Mucosa of rectum (tissue), 2 donors: ENCODE measurements at regions not wholly inside any gene's neighbourhood (a gene's known extent, or its start where the extent isn't known, plus 50 kb on each side); places are given as distances from the start of the nearest gene placed in this dataset.

Experiments
- H3K27ac ChIP-seq, 2 donors: one replicate each; pipeline ENCODE4 v1.7.0; 2013; ENCODE audit warnings: inconsistent platforms in 2 of 2, low read depth in 2 of 2, low read length in 2 of 2
- H3K27me3 ChIP-seq, 2 donors: one replicate each; pipeline ENCODE4 v1.7.0; 2013; ENCODE audit warnings: low read length in 2 of 2; ENCODE audit not compliant: control insufficient read depth in 2 of 2, insufficient read depth in 2 of 2
- H3K36me3 ChIP-seq, 2 donors: one replicate each; pipeline ENCODE4 v1.7.0; 2013; ENCODE audit warnings: low read length in 2 of 2; ENCODE audit not compliant: control insufficient read depth in 2 of 2, insufficient read depth in 2 of 2
- H3K4me1 ChIP-seq, 2 donors: one replicate each; pipeline ENCODE4 v1.7.0; 2013; ENCODE audit warnings: low read length in 2 of 2, mild to moderate bottlenecking in 1 of 2; ENCODE audit not compliant: control insufficient read depth in 2 of 2, insufficient read depth in 2 of 2
- H3K4me3 ChIP-seq, 2 donors: one replicate each; pipeline ENCODE4 v1.7.0; 2013; ENCODE audit warnings: low read length in 2 of 2
- H3K9ac ChIP-seq, 2 donors: one replicate each; pipeline ENCODE4 v1.7.0; 2013; ENCODE audit warnings: low read length in 2 of 2, low read depth in 1 of 2, mild to moderate bottlenecking in 1 of 2
- H3K9me3 ChIP-seq, 2 donors: one replicate each; pipeline ENCODE4 v1.7.0; 2013; ENCODE audit warnings: low read length in 2 of 2; ENCODE audit not compliant: control insufficient read depth in 2 of 2
- donor health status: healthy.
- donor health status: Normal muscosa, but diverticular disease.

DNA sequence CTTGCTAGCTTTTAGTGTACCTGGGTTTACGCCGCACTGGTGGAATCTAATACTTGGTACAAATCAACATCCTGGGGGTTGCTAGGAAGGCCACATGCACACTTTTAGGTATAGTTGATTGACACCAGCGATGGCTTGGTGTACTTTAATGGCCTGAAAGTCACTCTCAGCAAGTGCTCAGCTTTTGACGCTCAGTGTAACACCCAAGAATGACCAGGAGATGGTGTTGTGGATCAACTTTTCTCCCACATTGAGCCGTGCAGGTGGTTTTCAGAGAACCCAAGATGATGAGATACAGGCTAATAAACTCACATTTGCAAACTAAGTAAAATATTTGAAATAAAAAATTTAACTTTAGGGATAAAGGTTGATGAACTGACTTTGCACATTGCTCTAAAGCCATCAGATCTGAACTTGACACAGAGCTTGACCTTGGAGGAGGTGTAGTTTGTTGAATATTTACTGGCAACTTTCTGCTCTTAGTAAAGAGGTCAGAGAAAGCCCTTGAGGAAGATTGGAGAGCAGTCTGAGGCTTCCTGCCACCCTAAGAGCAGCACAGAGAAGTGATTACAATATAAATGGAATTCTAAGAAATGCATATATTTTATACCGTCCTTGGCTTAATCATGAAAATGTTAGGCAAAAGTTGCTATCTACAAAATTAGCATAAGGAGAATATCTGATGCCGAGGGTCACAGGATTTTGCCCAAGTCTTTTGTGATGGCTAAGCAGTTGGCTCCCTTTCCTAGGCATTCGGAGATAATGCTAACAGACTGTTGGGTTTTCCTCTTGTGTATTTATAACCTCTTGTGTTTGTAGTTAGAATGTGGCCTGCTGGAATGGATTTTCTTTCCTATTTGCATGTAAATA is 143.4 kb upstream of the RASGRP1 start:
- Histone ChIP-seq H3K9me3 (no peaks in the 10 kb centered on the region), H3K36me3 (no peaks in the 10 kb centered on the region), H3K9ac (no peak overlapping the region), H3K4me1 (no peaks in the 10 kb centered on the region), H3K27me3 (no peaks in the 10 kb centered on the region), H3K27ac (peak overlapping the region in 1 of 2 donors; percentile 28), H3K4me3 (no peak overlapping the region)

DNA sequence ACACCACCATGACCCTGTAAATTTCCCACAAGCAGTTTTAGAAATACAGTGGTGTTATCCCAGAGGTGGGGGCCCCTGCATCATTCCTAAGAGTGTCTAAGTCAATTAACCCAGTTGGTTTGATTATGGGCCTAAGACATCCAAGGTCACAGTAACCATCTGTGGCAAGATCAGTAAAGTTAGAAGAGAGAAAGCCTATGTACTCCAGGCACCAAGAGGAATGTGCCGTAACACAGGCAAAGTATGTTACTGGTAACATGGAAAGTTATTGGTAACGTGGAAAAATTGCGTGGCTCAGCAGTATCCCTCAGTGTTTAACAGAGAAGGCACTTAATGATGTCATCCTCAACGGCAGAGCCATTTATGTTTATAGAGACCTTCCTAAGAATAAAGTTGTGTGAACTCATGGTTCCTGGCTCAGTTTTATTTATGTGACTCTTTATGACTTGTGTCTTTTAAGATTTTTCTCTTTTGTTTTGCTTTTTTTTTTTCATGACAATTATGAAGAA is 144.1 kb upstream of the RASGRP1 start:
- Histone ChIP-seq H3K4me1 (no peaks in the 10 kb centered on the region), H3K27ac (peak overlapping the region in 1 of 2 donors; percentile 28), H3K9me3 (no peaks in the 10 kb centered on the region), H3K27me3 (no peaks in the 10 kb centered on the region), H3K9ac (no peak overlapping the region), H3K4me3 (no peak overlapping the region), H3K36me3 (no peaks in the 10 kb centered on the region)

DNA sequence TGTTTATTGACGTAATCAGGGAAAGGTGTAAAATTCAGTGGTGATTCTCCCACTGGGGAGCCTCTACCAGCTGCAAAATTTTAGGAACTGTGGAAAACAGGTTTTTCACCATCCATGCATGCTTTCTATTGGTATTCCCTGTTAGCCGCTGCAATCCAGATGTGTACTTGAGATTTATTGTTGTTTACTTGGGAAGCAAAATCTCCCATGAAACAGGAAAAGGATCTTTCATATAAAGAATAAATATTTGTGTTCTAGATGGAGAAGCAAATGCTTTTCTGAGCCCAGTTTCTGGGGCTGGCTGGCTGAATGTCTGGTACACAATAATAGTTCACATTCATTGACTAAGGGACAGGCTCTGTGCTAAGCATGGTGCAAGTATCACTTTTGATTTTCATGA is 144.6 kb upstream of the RASGRP1 start:
- no peak overlapping the region for H3K9ac ChIP-seq
- H3K36me3 ChIP-seq: no peaks in the 10 kb centered on the region
- no peak overlapping the region for H3K27ac ChIP-seq
- H3K4me1 ChIP-seq: no peaks in the 10 kb centered on the region
- H3K9me3 ChIP-seq: no peaks in the 10 kb centered on the region
- H3K4me3 ChIP-seq: no peak overlapping the region
- H3K27me3 ChIP-seq: no peaks in the 10 kb centered on the region

DNA sequence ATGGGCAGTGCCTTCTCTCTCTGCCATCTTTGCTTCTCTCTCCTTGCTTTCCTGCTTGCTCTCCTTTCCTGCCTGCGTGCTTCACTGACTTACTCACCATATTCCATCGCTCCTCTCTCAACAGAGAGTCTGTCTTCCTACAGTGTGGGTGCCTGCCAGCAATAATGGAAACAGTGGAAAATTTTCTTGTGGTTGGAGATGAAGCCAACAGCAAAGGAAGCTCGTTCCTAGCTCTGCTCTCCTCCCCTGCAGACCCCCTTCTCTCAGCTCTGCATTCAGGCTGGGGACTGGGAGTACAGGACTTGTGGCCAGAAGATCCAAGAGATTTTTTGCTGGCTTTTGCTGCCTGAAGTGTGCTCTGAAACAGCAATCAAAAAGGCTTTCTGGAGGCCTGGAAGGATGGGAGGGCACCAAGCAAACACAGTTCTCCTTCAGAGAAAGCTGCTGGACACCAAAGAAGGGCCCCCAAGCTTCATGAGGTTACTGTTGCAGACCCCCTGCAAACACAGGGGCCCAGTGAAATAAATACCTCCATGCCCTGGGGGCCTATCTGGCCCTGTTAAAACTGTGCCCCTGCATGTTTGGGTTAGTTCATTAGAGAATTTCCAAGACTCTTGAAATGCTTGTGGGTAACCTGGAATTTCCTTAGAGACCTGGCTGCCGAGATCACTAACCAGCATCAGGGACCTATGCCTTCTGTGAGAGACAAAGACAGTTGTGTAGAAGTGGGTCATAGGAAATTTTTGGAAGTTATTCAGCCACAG is 149.9 kb upstream of the RASGRP1 start:
- Histone ChIP-seq H3K9ac (no peak overlapping the region), H3K4me1 (no peaks in the 10 kb centered on the region), H3K27ac (no peak overlapping the region), H3K9me3 (no peaks in the 10 kb centered on the region), H3K27me3 (no peaks in the 10 kb centered on the region), H3K36me3 (no peaks in the 10 kb centered on the region), H3K4me3 (no peak overlapping the region)

DNA sequence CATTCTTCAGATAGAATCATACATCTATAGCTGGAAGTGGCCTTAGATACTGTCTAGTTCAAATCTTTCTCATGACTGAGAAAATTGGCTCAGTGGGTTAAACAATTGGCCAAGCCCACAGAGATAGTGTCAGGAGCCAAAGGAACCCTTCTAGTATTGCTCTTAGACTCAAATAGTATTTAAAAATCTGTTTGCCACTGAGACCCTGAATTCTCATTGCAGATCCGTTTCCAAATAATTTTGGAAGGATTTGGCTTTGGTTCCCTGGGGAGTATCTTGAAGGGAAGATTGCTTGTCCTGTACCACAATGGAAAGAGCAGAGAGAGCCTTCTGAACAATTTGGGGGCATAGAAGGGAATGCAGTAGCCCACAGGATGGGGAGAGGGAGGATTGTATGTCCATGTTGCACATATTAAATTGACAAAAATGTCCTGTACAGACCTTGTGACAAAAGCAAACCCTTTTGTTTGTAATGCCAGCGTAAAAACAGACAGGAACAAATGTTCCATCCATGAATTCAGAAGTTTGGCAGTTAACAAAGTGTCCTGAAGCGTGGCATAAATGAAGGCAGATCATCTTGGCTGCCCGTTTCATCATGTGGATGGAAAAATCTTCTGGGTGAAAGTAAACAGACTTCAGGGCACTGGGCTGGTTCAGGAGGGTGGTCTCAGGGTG is 156.4 kb upstream of the RASGRP1 start:
- Histone ChIP-seq H3K4me3 (no peak overlapping the region), H3K9ac (no peak overlapping the region), H3K27me3 (no peaks in the 10 kb centered on the region), H3K36me3 (no peaks in the 10 kb centered on the region), H3K9me3 (no peaks in the 10 kb centered on the region), H3K27ac (no peak overlapping the region), H3K4me1 (no peaks in the 10 kb centered on the region)

DNA sequence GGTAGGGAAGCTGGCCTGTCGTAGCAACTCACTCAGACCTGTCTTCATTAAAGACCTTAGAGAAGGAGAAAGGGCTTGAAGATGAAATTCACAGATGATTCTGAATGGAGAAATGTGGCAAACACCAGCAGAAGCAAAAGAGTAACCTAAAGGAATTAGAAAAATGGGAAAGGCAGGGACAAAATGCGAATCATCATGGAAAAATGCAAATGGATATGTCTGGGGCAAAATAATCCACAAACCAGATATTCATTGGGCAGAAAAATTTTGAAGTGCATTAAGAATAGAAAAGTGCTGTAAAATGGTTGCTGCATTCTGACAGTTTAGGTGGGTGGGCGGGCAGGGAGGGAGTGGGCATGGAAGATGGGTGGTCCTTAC is 156.9 kb upstream of the RASGRP1 start:
- no peaks in the 10 kb centered on the region for H3K9me3 ChIP-seq

DNA sequence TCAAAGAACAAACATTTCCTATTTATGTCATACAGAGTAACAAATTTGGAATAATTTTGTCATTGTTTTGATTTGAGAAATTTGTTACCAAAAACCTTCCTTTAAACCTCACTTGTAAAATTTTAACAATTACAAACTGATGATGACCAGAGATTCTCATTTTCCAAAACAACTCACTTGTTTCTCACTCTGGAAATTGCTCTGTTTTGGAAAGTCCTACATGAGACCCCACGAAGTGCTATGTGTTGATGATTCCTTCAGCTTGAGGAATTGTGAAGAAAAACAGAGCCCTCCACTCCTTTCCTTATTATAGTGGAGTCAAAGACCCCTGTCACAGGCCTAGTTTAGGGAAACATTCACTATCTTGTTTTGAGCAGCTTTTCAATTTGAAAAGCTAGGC is 157.6 kb upstream of the RASGRP1 start:
- Histone ChIP-seq H3K36me3 (no peaks in the 10 kb centered on the region), H3K9ac (no peak overlapping the region), H3K27ac (no peak overlapping the region), H3K4me1 (no peaks in the 10 kb centered on the region), H3K27me3 (no peaks in the 10 kb centered on the region), H3K9me3 (no peaks in the 10 kb centered on the region), H3K4me3 (no peak overlapping the region)

More for the DNA sequence above, 156.9 kb upstream of the RASGRP1 start:
- Histone ChIP-seq H3K4me3 (no peak overlapping the region), H3K9ac (no peak overlapping the region), H3K27me3 (no peaks in the 10 kb centered on the region), H3K4me1 (no peaks in the 10 kb centered on the region), H3K36me3 (no peaks in the 10 kb centered on the region), H3K27ac (no peak overlapping the region)

DNA sequence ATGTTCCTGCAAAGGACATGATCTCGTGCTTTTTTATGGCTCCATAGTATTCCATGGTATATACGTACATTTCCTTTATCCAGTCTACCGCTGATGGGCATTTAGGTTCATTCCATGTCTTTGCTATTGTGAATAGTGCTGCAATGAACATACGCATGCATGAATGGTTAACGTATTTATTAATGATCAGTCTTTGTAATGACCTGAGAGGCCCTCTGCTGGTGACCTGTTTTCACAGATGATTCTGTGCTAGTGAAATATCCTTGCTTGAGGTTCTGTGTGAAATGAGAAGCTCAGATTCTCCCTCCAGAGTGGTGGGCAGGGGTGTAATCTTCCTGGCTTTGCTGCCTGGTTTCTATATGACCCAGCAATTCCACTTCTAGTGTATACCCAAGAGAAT is 160.2 kb upstream of the RASGRP1 start:
- Histone ChIP-seq H3K9ac (no peak overlapping the region), H3K4me1 (no peaks in the 10 kb centered on the region), H3K4me3 (no peak overlapping the region), H3K36me3 (no peaks in the 10 kb centered on the region), H3K9me3 (no peaks in the 10 kb centered on the region), H3K27ac (no peak overlapping the region), H3K27me3 (no peaks in the 10 kb centered on the region)

DNA sequence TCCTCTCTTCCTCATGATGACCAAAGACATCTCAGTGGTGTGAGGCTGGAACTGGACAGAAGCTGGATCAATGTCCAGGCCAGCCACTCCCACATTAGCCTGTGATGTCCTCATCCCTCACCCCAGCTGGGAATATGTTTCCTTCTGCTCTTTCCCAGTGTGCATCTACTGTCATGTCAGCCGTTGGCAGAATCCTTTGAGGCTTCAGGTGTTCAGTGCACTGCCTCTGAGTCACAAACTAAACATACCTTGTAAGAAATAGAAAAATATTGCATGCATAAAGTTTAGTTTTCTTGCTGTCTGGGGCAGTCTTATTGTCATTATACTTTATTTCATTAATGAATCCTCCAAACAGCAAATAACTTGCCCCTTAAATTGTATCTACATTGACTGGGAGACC is 161.6 kb upstream of the RASGRP1 start:
- H3K36me3 ChIP-seq: no peaks in the 10 kb centered on the region
- no peaks in the 10 kb centered on the region for H3K27me3 ChIP-seq
- H3K27ac ChIP-seq: no peak overlapping the region
- no peak overlapping the region for H3K9ac ChIP-seq
- no peaks in the 10 kb centered on the region for H3K4me1 ChIP-seq
- H3K4me3 ChIP-seq: no peak overlapping the region
- H3K9me3 ChIP-seq: no peaks in the 10 kb centered on the region

DNA sequence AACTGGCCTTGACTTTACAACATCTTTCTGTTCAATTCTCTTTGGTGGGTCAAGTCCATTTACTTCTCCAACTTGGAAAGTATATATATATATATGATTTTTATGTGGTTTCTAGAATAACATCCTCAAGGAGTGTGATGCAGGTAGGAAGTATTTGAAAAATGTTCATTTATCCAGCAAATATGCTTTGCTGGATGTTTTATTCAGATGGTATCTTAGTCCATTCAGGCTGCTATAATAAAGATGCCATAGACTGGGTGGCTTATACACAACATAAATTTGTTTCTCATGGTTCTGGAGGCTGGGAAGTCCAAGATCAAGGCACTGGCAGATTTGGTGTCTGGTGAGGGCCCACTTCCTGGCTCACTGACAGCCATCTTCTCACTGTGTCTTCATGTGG is 168.7 kb upstream of the RASGRP1 start:
- H3K27me3 ChIP-seq: no peaks in the 10 kb centered on the region
- H3K36me3 ChIP-seq: no peaks in the 10 kb centered on the region
- H3K9me3 ChIP-seq: no peaks in the 10 kb centered on the region

More for the DNA sequence above, 168.7 kb upstream of the RASGRP1 start:
- Histone ChIP-seq H3K4me1 (no peaks in the 10 kb centered on the region), H3K9ac (no peak overlapping the region), H3K27ac (no peak overlapping the region), H3K4me3 (no peak overlapping the region)
